Right renal cortex interstitium (tissue), 3 donors: ENCODE measurements at regions not wholly inside any gene's neighbourhood (a gene's known extent, or its start where the extent isn't known, plus 50 kb on each side); places are given as distances from the start of the nearest gene placed in this dataset.
"Not testable (repeated sequence)": the region's sequence is repeated elsewhere in the genome, so short reads cannot be mapped to it uniquely, and the experiment has no call there.

Source experiments
- DNase-seq, 3 donors: peaks; one replicate each; pipeline ENCODE4 v3.0.0-alpha.2; 2013; ENCODE audit warnings: low read depth in 3 of 3, low spot score in 2 of 3

- DNase-seq, result no peak
These were observed 792.5 kb downstream of the KCNJ18 start for GRCh38 chr17:22484826-22485225.

- no peak for DNase-seq
These were observed 798.1 kb downstream of the KCNJ18 start for GRCh38 chr17:22490399-22490798.

- DNase-seq, result no peak
These were observed 800.0 kb downstream of the KCNJ18 start for GRCh38 chr17:22492331-22492730.

- DNase-seq, result no peak
These were observed 804.1 kb downstream of the KCNJ18 start for GRCh38 chr17:22496450-22496849.

- no peak for DNase-seq
These were observed 811.1 kb downstream of the KCNJ18 start for GRCh38 chr17:22503322-22503899.

- no peak for DNase-seq
These were observed 813.3 kb downstream of the KCNJ18 start for GRCh38 chr17:22505660-22506059.

GRCh38 chr17:22506231-22506630 lies 813.9 kb downstream of the KCNJ18 start:
- DNase-seq, result no peak

GRCh38 chr17:22506861-22507260 lies 814.5 kb downstream of the KCNJ18 start:
- DNase-seq, result no peak

- no peak for DNase-seq
These were observed 815.5 kb downstream of the KCNJ18 start for GRCh38 chr17:22507823-22508222.

GRCh38 chr17:22510504-22510903 lies 818.2 kb downstream of the KCNJ18 start:
- no peak for DNase-seq

- no peak for DNase-seq
These were observed 819.1 kb downstream of the KCNJ18 start for GRCh38 chr17:22511431-22511830.

- no peak for DNase-seq
These were observed 819.7 kb downstream of the KCNJ18 start for GRCh38 chr17:22512057-22512456.

GRCh38 chr17:22512506-22512905 lies 820.2 kb downstream of the KCNJ18 start:
- no peak for DNase-seq

GRCh38 chr17:22512997-22513538 lies 820.7 kb downstream of the KCNJ18 start:
- DNase-seq, result no peak

- DNase-seq, result no peak
These were observed 822.0 kb downstream of the KCNJ18 start for GRCh38 chr17:22514315-22514714.

GRCh38 chr17:22514767-22515320 lies 822.5 kb downstream of the KCNJ18 start:
- no peak for DNase-seq

- DNase-seq, result no peak
These were observed 823.3 kb downstream of the KCNJ18 start for GRCh38 chr17:22515599-22515998.

- DNase-seq, result no peak
These were observed 824.7 kb downstream of the KCNJ18 start for GRCh38 chr17:22516861-22517636.

GRCh38 chr17:22517716-22518115 lies 825.4 kb downstream of the KCNJ18 start:
- DNase-seq, result no peak

GRCh38 chr17:22518185-22518584 lies 825.9 kb downstream of the KCNJ18 start:
- no peak for DNase-seq

GRCh38 chr17:22548873-22549272 lies 856.5 kb downstream of the KCNJ18 start:
- not testable (repeated sequence) for DNase-seq
